HEK293T (cell line): ENCODE measurements at regions not wholly inside any gene's neighbourhood (a gene's known extent, or its start where the extent isn't known, plus 50 kb on each side); places are given as distances from the start of the nearest gene placed in this dataset.

Experiments used
- CTCF ChIA-PET: fragments of 350-600 bp; formaldehyde crosslinking; extraction: SDS; loops from one replicate; lab custom pipeline; 2021; ENCODE audit warnings: antibody characterized with exemption, inconsistent platforms; lab: Yijun Ruan, JAX
- POLR2A ChIA-PET: fragments of 350-600 bp; formaldehyde crosslinking; extraction: SDS; loops from one replicate; lab custom pipeline; 2020; ENCODE audit warnings: antibody characterized with exemption, inconsistent platforms; lab: Yijun Ruan, JAX
- DNase-seq: peaks from one replicate; pipeline ENCODE4 v3.0.0; 2012; ENCODE audit warnings: mixed read lengths; ENCODE audit errors: extremely low spot score
- ARNT ChIP-seq: fragments of 450-650 bp; IDR thresholded peaks from 2 replicates; pipeline ENCODE4 v1.6.1; 2017; ENCODE audit warnings: mild to moderate bottlenecking
- BHLHE40 ChIP-seq: fragments of 450-650 bp; IDR thresholded peaks from 2 replicates; pipeline ENCODE4 v1.6.1; 2016; ENCODE audit warnings: mild to moderate bottlenecking, moderate library complexity, borderline replicate concordance
- CTBP1 ChIP-seq: fragments of 450-650 bp; IDR thresholded peaks from 2 replicates; pipeline ENCODE4 v1.6.1; 2016; ENCODE audit warnings: borderline replicate concordance
- ELF4 ChIP-seq: fragments of 450-650 bp; IDR thresholded peaks from 2 replicates; pipeline ENCODE4 v1.6.1; 2017; ENCODE audit warnings: antibody characterized with exemption
- FOXA1 ChIP-seq: fragments of 450-650 bp; IDR thresholded peaks from 2 replicates; pipeline ENCODE4 v1.6.1; 2016; ENCODE audit warnings: mild to moderate bottlenecking
- FOXK2 ChIP-seq: fragments of 450-650 bp; IDR thresholded peaks from 2 replicates; pipeline ENCODE4 v1.6.1; 2016; ENCODE audit warnings: mild to moderate bottlenecking
- FOXM1 ChIP-seq: fragments of 450-650 bp; IDR thresholded peaks from 2 replicates; pipeline ENCODE4 v1.6.1; 2017; ENCODE audit warnings: mild to moderate bottlenecking, borderline replicate concordance
- HDGF ChIP-seq: fragments of 450-650 bp; IDR thresholded peaks from 2 replicates; pipeline ENCODE4 v1.6.1; 2017; ENCODE audit warnings: antibody characterized with exemption, borderline replicate concordance
- L3MBTL2 ChIP-seq: fragments of 450-650 bp; conservative IDR thresholded peaks from 2 replicates; pipeline ENCODE4 v1.6.1; 2016; ENCODE audit warnings: mild to moderate bottlenecking
- LEF1 ChIP-seq: fragments of 450-650 bp; IDR thresholded peaks from 2 replicates; pipeline ENCODE4 v1.6.1; 2017; ENCODE audit warnings: mild to moderate bottlenecking, borderline replicate concordance
- NFRKB ChIP-seq: fragments of 450-650 bp; IDR thresholded peaks from 2 replicates; pipeline ENCODE4 v1.6.1; 2016; ENCODE audit warnings: mild to moderate bottlenecking, moderate library complexity
- SP1 ChIP-seq: fragments of 450-650 bp; IDR thresholded peaks from 2 replicates; pipeline ENCODE4 v1.6.1; 2017
- SUZ12 ChIP-seq: fragments of 450-650 bp; IDR thresholded peaks from 2 replicates; pipeline ENCODE4 v1.6.1; 2016; ENCODE audit warnings: mild to moderate bottlenecking
- TARDBP ChIP-seq: fragments of 450-650 bp; IDR thresholded peaks from 2 replicates; pipeline ENCODE4 v1.6.1; 2016
- ZNF384 ChIP-seq: fragments of 450-650 bp; IDR thresholded peaks from 2 replicates; pipeline ENCODE4 v1.6.1; 2016
- TF ChIP-seq, protein P1 (sequence below): fragments of 450-650 bp; IDR thresholded peaks from 2 replicates; pipeline ENCODE4 v1.6.1; 2016

DNA sequence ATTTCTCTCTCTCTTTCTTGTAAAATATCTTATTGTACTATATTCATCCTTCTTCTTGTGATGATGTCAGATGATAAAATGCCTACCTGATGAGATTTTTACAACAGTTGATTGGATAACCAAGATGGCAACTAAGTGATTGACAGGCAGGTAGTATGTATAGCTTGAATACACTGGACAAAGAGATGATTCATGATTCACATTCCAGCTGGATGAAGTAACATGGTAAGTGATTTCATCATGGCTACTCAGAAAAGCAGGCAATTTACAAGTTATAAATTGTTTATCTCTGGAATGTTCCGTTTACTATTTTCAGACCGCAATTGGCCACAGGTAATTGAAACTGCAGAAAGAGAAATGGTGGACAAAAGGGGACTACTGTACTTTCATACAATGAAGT, 1471.7 kb upstream of the C9orf72 start:
- TF ChIP-seq, protein P1, sequence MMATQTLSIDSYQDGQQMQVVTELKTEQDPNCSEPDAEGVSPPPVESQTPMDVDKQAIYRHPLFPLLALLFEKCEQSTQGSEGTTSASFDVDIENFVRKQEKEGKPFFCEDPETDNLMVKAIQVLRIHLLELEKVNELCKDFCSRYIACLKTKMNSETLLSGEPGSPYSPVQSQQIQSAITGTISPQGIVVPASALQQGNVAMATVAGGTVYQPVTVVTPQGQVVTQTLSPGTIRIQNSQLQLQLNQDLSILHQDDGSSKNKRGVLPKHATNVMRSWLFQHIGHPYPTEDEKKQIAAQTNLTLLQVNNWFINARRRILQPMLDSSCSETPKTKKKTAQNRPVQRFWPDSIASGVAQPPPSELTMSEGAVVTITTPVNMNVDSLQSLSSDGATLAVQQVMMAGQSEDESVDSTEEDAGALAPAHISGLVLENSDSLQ, result peak; percentile 35; the same call in 1 of the 2 replicates
- TF ChIP-seq CTBP1, result no peak
- POLR2A ChIA-PET, result no interaction called here
- CTCF ChIA-PET, result no interaction called here
- no peak for DNase-seq

DNA sequence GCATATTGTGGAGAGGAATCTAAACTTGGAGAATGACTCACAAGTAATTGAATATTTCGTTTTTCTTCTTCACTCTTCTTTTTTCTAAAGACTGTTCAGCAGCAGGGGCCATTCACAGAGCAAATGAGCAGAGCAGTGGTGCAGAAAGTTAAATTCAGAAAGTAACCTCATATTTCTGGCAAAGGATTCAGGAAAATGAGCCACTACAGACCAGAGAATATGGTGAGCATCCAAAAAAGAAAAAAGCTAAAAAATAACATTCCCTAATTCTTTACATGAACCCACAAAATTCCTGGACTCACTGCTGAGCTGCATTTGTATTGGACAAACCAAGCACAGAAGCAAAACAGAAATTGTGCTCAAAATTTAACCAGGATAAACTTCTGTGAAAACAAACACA, 1486.8 kb upstream of the C9orf72 start:
- no peak for DNase-seq
- CTCF ChIA-PET, result no interaction called here
- no peak for TF ChIP-seq FOXK2
- TF ChIP-seq ELF4, result no peak
- no peak for TF ChIP-seq FOXM1
- no peak for TF ChIP-seq TARDBP
- TF ChIP-seq L3MBTL2, result no peak
- TF ChIP-seq, protein P1, result no peak
- TF ChIP-seq NFRKB, result no peak
- TF ChIP-seq ZNF384, result no peak
- no peak for TF ChIP-seq ARNT
- TF ChIP-seq CTBP1, result no peak
- TF ChIP-seq LEF1, result no peak
- TF ChIP-seq HDGF, result no peak
- TF ChIP-seq BHLHE40, result no peak
- no peak for TF ChIP-seq SUZ12
- TF ChIP-seq FOXA1, result no peak
- no peak for TF ChIP-seq SP1
- POLR2A ChIA-PET, result no interaction called here

DNA sequence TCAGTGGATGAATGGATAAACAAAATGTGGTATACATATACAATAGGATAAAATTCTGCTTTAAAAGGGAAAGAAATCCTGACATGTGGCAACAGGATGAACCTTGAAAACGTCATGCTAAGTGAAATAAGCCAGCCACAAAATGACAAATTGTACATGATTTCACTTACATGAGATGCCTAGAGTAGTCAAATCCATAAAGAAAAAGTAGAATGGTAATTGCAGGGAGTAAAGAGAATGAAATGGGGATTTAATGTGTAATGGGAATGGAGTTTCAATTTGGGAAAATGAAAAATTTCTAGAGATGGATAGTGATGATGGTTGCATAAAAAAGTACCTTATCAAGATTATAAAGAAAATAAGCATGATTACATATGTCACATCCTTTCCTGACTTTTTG, 1489.2 kb upstream of the C9orf72 start:
- ChIA-PET CTCF (no interaction called here), POLR2A (no interaction called here)
- DNase-seq, result no peak

DNA sequence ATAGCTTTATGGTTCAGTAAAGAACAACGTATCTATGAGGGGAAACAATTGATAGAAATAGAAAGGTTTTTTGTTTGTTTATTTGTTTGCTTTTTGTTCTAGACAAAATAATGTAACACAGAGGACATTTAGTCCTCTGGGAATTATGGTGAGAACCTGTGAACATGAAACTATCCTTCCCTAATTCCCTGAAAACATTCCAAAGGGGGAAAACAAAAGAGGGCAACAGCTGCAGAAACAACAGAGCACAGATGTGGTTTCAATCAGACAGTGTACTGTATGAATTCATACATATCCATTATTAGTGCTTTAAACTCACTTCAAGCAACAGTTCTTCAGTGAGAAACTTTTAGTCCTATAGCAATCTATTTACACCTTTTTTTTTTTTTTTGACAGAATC, 1489.8 kb upstream of the C9orf72 start:
- no peak for TF ChIP-seq FOXM1
- TF ChIP-seq ARNT, result no peak
- TF ChIP-seq BHLHE40, result no peak
- no peak for TF ChIP-seq FOXK2
- no peak for TF ChIP-seq HDGF
- no peak for TF ChIP-seq SUZ12
- no peak for TF ChIP-seq ZNF384
- no peak for TF ChIP-seq TARDBP
- TF ChIP-seq, protein P1, result no peak
- TF ChIP-seq SP1, result no peak
- no peak for TF ChIP-seq LEF1
- TF ChIP-seq FOXA1, result no peak
- DNase-seq, result no peak
- CTCF ChIA-PET, result no interaction called here
- POLR2A ChIA-PET, result no interaction called here

More for the DNA sequence above, 1489.2 kb upstream of the C9orf72 start:
- TF ChIP-seq TARDBP, result no peak
- TF ChIP-seq ARNT, result no peak
- no peak for TF ChIP-seq FOXA1
- TF ChIP-seq FOXK2, result no peak
- TF ChIP-seq BHLHE40, result no peak
- TF ChIP-seq FOXM1, result no peak
- TF ChIP-seq ELF4, result no peak
- TF ChIP-seq, protein P1, result no peak
- no peak for TF ChIP-seq LEF1
- TF ChIP-seq NFRKB, result no peak
- TF ChIP-seq CTBP1, result no peak
- TF ChIP-seq SUZ12, result no peak
- no peak for TF ChIP-seq ZNF384
- TF ChIP-seq SP1, result no peak
- TF ChIP-seq HDGF, result no peak
- no peak for TF ChIP-seq L3MBTL2

DNA sequence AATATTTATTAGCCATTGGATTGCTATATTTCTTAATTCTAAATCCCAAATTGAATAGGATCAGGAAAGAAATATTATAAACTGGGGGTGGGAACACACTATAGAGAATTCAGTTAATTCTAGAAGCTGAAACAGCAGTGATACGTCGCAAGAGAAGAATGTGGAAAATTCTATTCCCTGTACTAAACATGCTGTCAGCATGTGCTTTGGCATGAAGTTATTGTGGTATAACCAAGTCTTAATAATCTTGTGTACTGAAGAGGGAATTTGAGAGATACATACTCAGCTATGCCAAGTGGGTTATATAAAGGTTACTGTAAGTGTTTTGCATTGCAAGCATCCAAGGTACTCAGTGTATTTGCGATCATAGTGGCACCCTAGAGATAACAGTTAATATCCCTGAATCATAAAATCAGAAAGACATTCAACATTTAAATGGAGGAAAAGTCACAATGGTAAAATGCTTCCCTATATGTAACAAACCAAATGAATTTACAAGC, 1492.9 kb upstream of the C9orf72 start:
- ChIA-PET POLR2A (no interaction called here), CTCF (interaction anchor here (0.6 kb wide), 1 partner anchor 51 kb away, joined by 4 read pairs; no protein-coding TSS in a partner anchor)
- DNase-seq, result no peak
- TF ChIP-seq, protein P1, result no peak
- TF ChIP-seq ELF4, result no peak
- TF ChIP-seq SP1, result no peak
- TF ChIP-seq L3MBTL2, result no peak
- no peak for TF ChIP-seq CTBP1
- TF ChIP-seq LEF1, result no peak
- no peak for TF ChIP-seq SUZ12
- TF ChIP-seq FOXK2, result no peak
- TF ChIP-seq FOXA1, result no peak
- TF ChIP-seq ARNT, result no peak
- TF ChIP-seq ZNF384, result no peak
- no peak for TF ChIP-seq TARDBP
- TF ChIP-seq NFRKB, result no peak
- no peak for TF ChIP-seq HDGF
- TF ChIP-seq FOXM1, result no peak
